HG02981 (cell line): ENCODE measurements at regions not wholly inside any gene's neighbourhood (a gene's known extent, or its start where the extent isn't known, plus 50 kb on each side); places are given as distances from the start of the nearest gene placed in this dataset.
"Not testable (repeated sequence)": the region's sequence is repeated elsewhere in the genome, so short reads cannot be mapped to it uniquely, and the experiment has no call there.

Experiments
- ATAC-seq: cut with Tn5 transposase; IDR thresholded peaks from one replicate; pipeline ENCODE4 v1.9.1; 2021; ENCODE audit warnings: mild to moderate bottlenecking, moderate library complexity; ENCODE audit not compliant: unreplicated experiment

DNA sequence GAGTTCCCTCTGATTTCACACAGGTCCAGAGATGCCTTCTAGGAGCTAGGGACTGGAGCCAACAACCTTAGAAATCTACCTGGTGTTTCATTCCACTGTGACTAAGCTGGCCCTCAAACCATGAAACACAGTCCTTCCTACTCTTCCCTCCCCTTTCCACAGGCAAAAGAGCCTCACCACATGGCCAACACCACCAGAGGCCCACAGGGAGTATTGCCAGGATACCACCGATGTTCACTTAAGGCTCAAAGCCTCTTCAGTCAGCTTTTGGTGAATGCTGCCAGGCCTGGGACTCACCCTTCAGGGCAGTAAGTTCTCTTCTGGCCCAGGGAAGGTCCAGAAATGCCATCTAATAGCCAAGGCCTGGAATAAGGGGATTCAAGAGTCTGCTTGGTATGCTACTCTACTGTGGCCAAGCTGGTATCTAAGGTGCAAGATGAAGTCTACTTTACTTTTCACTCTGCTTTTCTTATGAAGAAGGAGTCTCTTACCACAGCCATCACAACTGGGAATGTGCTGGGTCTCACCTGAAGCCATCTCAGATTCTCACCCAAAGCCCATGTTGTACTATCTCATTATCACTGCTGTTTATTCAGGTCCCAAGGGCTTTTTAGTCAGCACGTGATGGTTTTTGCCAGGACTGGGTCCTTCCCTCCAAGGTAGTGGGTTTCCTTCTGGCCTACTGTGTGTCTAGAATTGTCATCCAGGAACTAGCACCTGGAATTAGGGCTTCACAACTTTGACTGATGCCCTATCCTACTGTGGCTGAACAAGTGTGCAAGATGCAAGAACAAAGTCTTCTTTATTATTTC lies 1018.4 kb downstream of the TAF11L14 start:
- ATAC-seq = no peak

DNA sequence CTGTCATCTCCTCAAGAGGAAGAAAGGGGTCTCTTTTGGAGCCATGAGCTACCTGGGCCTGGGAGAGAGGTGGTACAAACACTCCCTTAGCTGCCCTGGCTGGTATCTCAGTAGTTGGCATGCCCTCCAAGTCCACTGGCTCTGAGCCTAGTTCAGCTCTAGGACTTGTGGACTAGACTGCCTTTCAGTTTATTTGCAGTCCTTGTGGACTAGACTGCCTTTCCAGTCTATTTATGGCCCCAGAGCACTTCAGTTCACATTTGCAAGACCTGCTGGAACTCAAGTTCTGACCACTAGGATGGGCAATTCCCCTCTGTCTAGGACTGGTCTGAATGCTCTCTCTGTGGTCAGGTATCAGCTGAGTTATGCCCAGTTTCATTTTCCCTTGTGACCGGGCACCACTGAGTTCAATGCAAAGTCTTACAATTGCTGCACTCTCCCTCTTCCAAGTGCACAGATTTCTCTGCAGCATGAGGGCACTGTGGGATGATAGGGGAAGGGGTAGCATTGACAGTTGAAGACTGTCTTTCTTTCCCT lies 1019.0 kb downstream of the TAF11L14 start:
- ATAC-seq = peak; percentile 77

DNA sequence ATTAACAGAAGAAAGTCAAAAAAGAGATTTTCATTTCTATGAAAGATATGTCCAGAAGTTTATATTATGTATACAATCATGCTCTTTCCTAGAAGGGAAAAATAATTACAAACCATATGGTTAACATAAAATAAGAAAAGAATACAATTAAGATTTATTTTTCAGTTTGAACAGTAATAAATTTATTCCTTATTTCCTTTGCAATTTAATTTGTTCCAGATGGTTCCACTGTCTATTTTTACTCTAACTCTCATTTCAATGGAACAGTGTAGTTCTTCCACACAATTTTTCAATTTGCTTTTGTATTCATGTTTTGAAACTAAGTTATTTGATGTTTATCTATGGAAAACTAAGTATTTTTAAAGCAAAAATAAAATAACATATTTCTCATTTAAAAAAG lies 1026.3 kb downstream of the TAF11L14 start:
- no peak for ATAC-seq

DNA sequence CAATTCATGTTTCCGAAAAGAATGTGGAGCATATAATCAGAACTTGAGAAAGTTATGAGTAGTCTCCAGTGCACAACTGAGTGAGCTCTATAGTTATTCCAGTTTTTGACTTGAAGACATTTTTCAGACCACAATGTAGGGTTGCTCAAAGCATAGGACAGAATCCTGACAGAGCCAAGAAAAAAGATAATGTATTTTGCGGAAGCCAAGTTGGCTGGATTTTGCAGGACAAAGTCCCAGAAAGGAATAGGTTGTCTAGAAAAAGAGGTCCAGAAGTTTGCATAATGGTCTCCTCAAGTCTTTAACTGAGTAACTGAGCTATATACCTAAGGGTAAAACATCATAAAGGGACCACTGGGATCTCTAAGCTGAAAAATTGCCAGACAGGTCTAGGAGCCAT lies 1028.0 kb downstream of the TAF11L14 start:
- ATAC-seq = no peak

DNA sequence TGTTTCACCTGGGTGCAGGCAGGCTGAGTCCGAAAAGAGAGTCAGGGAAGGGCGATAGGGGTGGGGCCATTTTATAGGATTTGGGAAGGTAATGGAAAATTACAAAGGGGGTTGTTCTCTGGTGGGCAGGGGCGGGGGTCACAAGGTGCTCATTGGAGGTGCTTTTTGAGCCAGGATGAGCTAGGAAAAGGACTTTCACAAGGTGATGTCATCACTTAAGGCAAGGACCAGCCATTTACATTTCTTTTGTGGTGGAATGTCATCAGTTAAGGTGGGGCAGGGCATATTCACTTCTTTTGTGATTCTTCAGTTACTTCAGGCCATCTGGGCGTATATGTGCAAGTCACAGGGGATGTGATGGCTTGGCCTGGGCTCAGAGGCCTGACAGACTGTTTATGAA lies 1040.0 kb downstream of the TAF11L14 start:
- ATAC-seq = not testable (repeated sequence)

DNA sequence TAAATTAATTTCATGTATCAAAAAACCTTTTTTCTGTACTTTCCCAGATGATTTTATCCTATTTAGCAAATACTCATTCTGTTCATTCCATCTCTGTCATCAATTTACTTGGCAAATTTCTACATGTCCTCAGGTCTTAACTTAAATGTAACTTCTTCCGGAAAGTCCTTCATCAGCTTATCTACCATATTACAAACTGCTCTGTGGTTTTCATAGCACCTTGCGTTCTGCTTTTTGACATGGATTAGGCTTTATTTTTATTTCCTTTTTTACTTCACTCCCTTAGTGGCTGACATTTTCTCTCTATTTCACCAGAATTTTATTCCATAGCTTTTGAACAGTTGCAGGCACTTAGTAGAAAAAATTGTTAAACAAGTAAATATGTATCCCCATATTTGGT lies 1040.8 kb downstream of the TAF11L14 start:
- no peak for ATAC-seq

DNA sequence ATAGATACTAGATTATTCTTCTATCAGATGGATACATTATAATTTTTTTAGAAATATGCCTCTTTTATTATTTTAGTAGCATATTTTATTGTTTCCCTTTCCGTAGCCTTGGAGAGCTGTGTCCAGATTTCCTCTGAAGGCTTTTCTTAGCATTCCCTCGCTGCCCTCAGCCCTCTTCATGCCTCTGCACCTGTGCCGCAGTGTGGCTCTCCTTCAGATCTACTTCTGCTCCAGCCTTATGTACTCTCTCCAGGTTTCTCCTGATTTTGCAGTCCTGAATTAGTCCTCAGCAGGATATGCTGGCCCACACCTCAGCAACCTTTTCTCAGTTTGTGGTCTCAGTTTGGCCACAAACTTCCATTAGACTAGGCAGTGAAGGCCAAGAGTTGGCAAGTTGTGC lies 1052.0 kb downstream of the TAF11L14 start:
- ATAC-seq = no peak

DNA sequence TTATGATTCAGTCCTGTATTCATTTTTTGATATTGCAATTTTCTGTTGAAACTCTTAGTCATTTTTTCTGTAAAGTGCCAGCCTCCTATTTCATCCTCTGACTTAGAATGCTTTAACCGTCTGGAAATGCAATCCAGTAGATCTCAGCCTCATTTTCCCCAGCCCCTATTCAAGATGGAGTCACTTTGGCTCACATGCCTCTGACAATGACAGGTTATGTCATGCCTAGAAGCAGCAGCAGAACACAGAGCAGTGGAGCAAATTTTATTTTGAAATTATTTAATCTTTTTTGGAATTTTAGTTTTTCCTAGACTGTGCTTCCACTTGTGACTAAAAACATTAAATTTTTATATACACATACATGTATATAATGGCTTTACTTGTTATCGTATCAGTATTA lies 1053.2 kb downstream of the TAF11L14 start:
- ATAC-seq = no peak

DNA sequence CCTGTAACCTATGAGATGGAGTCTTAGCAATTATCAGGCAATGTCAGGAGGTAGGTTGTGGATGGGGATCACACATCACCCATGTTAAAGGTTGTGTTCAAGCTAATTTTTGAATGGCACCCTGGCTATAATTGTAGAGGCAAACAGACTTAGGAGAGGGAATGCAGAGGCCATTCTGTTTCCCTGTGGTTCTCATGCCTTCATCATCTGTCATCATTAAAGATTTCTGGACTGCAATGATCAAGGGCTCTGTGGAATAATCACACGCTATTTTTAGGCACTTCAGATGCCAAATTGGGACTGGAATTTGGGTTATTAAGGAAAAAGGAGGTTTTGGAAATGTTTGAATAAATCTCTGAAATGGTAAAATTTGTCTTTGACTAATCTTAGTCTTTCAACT lies 1065.4 kb downstream of the TAF11L14 start:
- ATAC-seq = no peak

DNA sequence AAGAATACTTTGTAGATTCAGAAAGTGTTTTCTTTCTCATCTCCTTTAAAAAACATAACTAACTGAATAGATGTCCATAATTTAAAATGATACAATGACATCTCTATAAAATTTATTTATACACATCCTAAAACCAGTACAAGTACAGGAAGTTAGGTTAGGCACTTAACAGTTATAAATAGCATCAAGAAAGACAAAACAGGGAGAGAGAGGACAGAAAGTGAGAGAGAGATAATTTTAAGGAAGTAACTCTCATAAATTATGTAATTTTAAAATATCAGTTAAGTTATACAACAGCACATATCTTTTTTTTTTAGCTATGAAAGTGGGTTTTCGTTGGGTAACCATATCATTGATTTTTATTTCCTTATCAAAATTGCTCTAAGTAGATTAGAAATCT lies 1068.6 kb downstream of the TAF11L14 start:
- no peak for ATAC-seq

DNA sequence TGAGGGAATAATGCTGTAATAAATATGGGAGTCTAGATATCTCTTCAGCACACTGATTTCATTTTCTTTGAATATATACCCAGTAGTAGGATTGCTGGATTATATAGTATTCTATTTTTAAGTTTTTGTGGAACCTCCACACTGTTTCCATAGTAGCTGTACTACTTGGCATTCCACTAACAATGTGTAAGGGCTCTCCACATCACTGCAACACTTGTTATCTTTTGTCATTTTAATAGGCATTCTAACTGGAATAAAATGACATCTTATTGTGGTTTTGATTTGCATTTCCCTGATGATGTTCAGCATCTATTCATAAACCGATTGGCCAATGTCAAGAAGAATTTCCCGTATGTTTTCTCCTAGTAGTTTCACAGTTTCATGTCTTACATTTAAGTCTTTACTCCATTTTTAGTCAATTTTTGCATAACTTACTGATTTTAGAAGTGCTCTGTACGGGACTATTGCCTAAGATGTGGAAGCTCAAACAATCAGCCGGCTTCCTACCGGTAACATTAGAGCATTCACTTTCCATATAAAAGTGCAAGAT lies 1078.8 kb downstream of the TAF11L14 start:
- ATAC-seq = no peak

DNA sequence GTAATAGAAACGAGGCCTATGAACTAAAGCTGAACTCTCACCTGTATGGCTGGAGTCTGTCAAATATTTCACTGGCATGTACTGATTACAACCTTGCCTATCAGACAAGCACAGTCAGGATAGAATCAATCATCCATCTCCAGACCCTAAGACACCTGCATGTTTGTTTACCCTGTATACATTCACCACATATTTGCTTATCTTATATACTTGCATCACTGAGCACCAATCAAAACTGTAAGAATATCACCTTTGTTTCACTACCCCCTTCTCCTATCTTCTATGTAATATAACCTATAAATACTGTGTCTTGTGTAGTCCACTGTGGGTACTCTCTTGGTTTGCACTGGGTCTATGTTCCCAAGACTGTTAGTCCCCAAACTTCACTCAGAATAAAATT lies 1085.7 kb downstream of the TAF11L14 start:
- no peak for ATAC-seq

DNA sequence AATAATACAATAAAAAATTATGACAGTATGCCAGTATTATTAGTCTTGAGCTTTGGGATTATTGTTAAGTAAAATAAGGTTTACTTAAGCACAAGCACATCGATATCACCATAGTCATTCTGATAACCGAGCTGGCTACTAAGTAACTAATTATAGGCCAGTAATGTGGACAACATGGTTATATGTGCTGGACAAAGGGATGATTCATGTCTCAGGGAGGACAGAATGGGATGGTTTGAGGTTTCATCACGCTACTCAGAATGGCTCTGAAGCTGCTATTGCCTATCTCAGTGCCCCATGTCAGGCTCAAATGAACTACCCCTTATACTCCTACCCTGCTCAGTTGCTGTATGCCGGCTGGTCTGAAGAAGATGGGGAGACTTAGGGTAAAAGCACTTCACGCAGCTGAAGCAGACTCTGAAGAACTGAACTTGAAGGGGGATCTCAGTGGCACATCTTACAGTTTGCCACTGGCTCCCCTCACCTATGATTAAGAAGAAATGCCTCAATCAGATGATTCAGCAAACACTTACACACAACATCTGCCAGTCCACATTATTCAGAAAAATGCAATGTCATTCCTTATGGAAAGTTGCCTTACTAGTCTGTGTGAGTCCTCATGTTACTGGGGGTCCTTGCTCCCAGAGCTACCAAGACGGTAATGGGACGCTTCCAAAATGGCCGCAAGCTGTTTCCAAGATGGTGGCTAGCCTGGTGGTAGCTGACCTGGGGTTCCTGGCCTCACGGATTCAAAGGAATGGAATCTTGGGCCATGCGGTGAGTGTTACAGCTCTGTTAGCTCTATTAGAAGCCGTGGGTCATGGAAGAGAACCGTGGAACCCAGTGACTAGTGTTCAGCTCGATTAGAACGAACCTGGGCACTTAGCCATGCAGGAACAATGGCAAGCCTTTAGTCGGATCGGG lies 1098.6 kb downstream of the TAF11L14 start:
- no peak for ATAC-seq

DNA sequence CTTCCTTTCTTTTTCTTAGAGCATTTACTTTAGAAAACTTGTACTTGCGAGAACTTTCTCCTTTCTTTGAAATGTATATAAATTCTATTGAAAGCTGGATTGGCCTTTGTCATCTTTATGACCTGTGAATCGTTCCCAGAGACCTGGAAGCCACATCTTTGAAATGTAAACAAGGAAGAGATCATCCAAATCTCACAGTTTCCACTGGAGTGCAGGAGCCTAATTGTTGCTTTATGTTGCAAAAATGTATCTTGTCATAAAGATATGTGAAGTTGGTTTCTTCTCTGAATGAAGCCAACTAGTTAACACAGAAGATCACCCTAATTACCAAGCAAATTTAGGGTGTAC lies 1101.8 kb downstream of the TAF11L14 start:
- ATAC-seq = no peak

DNA sequence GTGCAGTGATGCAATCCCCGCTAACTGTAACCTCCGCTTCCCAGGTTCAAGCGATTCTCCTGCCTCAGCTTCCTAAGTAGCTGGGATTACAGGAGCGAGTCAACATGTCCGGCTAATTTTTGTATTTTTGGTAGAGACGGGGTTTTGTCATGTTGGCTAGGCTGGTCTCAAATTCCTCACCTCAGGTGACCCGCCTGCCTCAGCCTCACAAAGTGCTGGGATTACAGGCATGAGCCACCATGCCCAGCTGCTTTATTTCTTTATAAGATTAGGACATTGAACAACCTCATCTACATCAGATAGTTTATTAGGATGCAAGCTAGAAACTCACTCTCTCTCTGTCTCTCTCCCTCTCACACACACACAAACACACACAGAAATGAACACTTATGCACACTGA lies 1102.5 kb downstream of the TAF11L14 start:
- ATAC-seq = not testable (repeated sequence)

DNA sequence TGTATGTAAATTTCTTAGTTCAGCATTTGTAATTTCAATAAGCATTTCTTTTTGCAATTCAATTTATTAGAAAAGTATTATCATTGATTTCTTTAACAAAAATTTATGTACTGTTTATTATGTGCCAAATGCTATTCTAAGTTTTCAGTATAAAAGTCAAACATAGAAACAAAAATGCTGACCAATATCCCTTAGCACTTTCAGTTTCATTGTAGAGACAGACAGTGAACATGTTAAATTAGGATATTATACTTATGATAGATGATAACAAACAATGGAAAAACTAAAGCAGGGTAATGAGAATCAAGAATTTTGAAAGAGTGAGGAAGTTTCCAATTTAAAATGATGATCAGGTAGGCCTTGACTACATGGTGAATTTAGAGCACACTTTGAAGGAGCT lies 1106.0 kb downstream of the TAF11L14 start:
- peak; percentile 43 for ATAC-seq

DNA sequence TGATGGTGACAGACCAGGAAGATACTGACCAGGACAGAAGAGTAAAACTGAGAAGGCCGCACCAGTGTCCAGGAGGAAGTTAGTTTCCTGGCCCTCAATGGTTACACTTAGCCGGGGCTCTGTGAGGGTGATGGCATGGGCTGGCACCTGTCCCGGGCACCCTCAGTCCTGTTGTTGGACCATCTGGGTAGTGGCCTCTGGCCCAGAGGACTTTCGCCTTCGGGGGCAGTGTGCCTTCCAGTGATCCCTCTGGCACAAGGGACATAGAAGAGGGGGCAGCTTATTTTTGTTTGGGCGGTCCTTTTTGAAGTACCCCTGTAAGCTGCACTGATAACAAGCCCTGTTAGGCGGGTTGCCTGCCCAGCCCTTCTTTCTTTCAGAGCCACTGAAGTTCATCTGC lies 1108.6 kb downstream of the TAF11L14 start:
- no peak for ATAC-seq

DNA sequence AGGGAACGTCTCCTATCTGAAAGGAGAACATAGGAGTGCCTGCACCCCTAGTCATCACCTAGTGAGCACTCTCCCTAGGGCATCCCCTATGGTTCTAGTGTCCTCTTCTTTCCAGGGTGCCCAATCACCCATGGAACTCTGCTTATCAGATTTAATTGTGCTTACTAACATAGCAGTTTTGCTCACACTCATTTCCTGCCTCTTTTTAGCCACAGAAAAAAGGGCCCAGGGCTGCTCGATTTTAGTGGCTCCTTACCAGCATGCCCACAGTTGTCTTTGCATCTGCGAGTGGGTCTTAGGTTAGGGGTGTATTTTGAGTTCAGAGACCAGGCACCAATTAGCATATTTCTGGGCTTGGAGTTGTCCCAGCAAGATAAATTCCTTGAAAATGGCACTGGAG lies 1110.2 kb downstream of the TAF11L14 start:
- no peak for ATAC-seq

DNA sequence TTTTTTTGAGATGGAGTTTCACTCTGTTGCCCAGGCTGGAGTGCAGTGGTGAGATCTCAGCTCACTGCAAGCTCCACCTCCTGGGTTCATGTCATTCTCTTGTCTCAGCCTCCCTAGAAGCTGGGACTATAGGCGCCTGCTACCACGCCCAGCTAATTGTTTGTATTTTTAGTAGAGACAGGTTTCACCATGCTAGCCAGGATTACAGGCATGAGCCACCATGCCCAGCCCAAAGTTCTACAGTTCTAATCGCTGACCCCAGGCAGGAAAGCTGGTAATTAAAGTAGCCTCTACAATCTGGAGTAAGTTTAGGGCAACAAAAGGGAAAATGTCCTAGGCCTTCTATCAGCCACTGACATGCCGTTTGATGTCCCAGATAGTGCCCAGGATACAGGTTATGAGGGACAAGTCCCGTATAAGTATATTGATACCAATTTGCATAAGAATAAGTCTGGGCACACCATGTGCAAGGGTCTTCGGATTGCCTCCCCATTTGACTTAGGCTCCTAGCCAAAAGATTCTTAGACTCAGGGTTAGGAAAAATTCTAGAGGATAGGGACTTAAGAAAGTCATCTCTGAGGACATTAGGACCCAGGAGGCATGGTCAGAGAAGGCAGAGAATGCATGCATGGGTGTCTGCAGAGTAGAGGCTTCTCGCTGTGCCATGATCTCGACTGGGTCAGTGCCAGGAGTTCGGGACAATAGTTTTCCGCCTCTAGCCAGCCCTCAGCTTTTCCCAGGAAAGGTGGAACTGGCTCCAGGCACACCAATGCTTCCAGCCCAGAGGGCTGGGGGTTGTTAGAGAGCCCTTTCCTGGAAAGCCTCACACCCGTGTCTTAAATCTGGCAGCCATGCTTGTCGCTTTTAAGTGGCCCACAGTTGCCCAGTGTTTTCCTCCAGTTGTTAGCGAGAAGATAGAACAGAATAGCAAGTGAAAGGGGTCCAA lies 1111.1 kb downstream of the TAF11L14 start:
- ATAC-seq = peak; percentile 29

DNA sequence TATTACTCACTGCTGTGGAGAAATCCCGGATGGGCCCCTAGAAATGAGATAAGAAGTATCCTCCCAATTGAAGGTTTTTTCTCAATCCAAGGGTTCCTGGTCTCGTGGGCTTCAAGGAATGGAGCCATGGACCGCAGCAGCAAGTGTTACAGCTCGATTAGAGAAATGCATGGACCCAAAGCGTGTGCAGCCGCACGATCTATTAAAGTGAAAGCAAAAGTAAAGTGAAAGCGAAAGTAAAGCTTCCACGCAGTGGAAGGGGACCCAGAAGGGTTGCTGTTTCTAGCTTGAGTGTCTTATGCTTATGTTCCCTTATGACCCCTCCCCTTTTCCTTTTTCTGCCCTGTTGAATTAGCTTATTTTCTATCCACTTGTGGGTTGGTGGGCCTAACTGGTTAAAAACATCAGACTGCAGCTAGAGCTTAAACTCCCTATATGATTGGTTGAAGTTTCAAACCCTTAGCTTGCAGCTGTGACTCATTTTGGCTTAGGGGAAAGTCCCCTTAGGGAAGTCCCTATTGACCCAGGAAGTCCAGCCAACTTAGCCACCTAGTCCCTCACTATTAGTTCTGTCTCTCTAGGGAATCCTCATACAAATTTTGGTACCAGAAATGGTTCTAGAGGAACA lies 1111.8 kb downstream of the TAF11L14 start:
- peak; percentile 79 for ATAC-seq
